Endodermal cell (in vitro differentiated cells): ENCODE measurements at regions not wholly inside any gene's neighbourhood (a gene's known extent, or its start where the extent isn't known, plus 50 kb on each side); places are given as distances from the start of the nearest gene placed in this dataset.

Experiments used
- DNase-seq: peaks from one replicate; pipeline ENCODE4 v3.0.0-alpha.2; 2017
- H3K27ac ChIP-seq: 2 replicates; pipeline ENCODE4 v1.5.1; 2013; ENCODE audit warnings: mild to moderate bottlenecking, low read depth, low read length, moderate library complexity
- H3K27me3 ChIP-seq: 2 replicates; pipeline ENCODE4 v1.6.1; 2013; ENCODE audit warnings: mild to moderate bottlenecking, low read length, moderate library complexity; ENCODE audit not compliant: insufficient read depth, control insufficient read depth, poor library complexity, severe bottlenecking
- H3K36me3 ChIP-seq: 2 replicates; pipeline ENCODE4 v1.7.0; 2013; ENCODE audit warnings: mild to moderate bottlenecking, low read length, moderate library complexity; ENCODE audit not compliant: control insufficient read depth, insufficient read depth
- H3K4me1 ChIP-seq: one replicate; pipeline ENCODE4 v1.7.0; 2013; ENCODE audit warnings: low read length; ENCODE audit not compliant: control insufficient read depth, insufficient read depth
- H3K4me3 ChIP-seq: 2 replicates; pipeline ENCODE4 v1.5.1; 2013; ENCODE audit warnings: mild to moderate bottlenecking, low read length, moderate library complexity
- H3K9ac ChIP-seq: 2 replicates; pipeline ENCODE4 v1.6.1; 2013; ENCODE audit warnings: mild to moderate bottlenecking, low read length, moderate library complexity; ENCODE audit not compliant: poor library complexity, severe bottlenecking; ENCODE audit errors: extremely low read depth
- H3K9me3 ChIP-seq: 2 replicates; pipeline ENCODE4 v1.6.1; 2013; ENCODE audit warnings: mild to moderate bottlenecking, low read length, moderate library complexity; ENCODE audit not compliant: control insufficient read depth
- H3K27ac Mint-ChIP-seq: 2 replicates; pipeline ENCODE4 v1.8.0; 2020; ENCODE audit warnings: mixed read lengths
- H3K27me3 Mint-ChIP-seq: 2 replicates; pipeline ENCODE4 v1.8.0; 2021; ENCODE audit warnings: mild to moderate bottlenecking, mixed read lengths; ENCODE audit not compliant: insufficient read depth
- H3K36me3 Mint-ChIP-seq: 2 replicates; pipeline ENCODE4 v1.8.0; 2020; ENCODE audit warnings: low read depth, mixed read lengths
- H3K4me1 Mint-ChIP-seq: 2 replicates; pipeline ENCODE4 v1.8.0; 2020; ENCODE audit warnings: mixed read lengths
- H3K4me3 Mint-ChIP-seq: 2 replicates; pipeline ENCODE4 v1.8.0; 2020; ENCODE audit warnings: mild to moderate bottlenecking, moderate library complexity, mixed read lengths
- H3K9me3 Mint-ChIP-seq: 2 replicates; pipeline ENCODE4 v1.8.0; 2020; ENCODE audit warnings: mild to moderate bottlenecking, mixed read lengths
- WGBS, 2 experiments: methylation state at CpG; one replicate each; pipeline versions ENCODE4 v1.1.5 to v1.1.7; 2013; ENCODE audit warnings: missing lambda C conversion rate in 2 of 2, mixed read lengths in 1 of 2; ENCODE audit not compliant: insufficient coverage in 1 of 2, insufficient read length in 1 of 2; 5-methylcytosine and 5-hydroxymethylcytosine counted together
- TF ChIP-seq, protein P1 (sequence below): fragments of 200-600 bp; sonication (generic); conservative IDR thresholded peaks from 2 replicates; pipeline ENCODE4 v1.5.0; 2021; ENCODE audit warnings: antibody characterized with exemption, mild to moderate bottlenecking

DNA sequence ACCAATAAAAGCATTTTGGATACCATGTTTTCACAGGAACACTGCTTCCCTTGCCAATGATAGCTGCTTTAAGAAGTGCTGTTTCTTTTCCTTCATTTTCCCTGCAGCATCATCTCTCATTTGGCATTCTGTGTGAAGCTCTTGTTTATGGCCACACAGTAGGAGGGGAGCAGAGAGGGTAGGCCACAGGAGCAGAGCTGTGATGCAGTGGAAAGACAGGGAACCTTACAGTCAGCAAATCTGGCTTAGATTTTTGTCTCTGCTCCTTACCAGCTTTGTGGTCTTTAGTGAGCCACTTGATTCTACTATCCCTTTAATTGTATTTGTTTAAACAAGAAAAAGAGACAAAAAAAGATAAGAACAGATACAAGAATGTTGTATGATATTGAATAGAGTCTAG, 138.7 kb downstream of the RPL22L1 start:
- Histone ChIP-seq H3K9ac (no peak overlapping the region), H3K4me1 (peaks cover 15% of the 10 kb centered on the region), H3K9me3 (no peaks in the 10 kb centered on the region), H3K4me3 (no peak overlapping the region), H3K36me3 (no peaks in the 10 kb centered on the region), H3K27me3 (no peaks in the 10 kb centered on the region), H3K27ac (no peak overlapping the region)
- Mint-ChIP-seq H3K4me1 (peaks cover 23% of the 10 kb centered on the region), H3K36me3 (no peaks in the 10 kb centered on the region), H3K27ac (no peak overlapping the region), H3K9me3 (no peaks in the 10 kb centered on the region), H3K27me3 (no peaks in the 10 kb centered on the region), H3K4me3 (no peak overlapping the region)
- peak; percentile 70 for DNase-seq
- TF ChIP-seq, protein P1, sequence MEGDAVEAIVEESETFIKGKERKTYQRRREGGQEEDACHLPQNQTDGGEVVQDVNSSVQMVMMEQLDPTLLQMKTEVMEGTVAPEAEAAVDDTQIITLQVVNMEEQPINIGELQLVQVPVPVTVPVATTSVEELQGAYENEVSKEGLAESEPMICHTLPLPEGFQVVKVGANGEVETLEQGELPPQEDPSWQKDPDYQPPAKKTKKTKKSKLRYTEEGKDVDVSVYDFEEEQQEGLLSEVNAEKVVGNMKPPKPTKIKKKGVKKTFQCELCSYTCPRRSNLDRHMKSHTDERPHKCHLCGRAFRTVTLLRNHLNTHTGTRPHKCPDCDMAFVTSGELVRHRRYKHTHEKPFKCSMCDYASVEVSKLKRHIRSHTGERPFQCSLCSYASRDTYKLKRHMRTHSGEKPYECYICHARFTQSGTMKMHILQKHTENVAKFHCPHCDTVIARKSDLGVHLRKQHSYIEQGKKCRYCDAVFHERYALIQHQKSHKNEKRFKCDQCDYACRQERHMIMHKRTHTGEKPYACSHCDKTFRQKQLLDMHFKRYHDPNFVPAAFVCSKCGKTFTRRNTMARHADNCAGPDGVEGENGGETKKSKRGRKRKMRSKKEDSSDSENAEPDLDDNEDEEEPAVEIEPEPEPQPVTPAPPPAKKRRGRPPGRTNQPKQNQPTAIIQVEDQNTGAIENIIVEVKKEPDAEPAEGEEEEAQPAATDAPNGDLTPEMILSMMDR: no peak

DNA sequence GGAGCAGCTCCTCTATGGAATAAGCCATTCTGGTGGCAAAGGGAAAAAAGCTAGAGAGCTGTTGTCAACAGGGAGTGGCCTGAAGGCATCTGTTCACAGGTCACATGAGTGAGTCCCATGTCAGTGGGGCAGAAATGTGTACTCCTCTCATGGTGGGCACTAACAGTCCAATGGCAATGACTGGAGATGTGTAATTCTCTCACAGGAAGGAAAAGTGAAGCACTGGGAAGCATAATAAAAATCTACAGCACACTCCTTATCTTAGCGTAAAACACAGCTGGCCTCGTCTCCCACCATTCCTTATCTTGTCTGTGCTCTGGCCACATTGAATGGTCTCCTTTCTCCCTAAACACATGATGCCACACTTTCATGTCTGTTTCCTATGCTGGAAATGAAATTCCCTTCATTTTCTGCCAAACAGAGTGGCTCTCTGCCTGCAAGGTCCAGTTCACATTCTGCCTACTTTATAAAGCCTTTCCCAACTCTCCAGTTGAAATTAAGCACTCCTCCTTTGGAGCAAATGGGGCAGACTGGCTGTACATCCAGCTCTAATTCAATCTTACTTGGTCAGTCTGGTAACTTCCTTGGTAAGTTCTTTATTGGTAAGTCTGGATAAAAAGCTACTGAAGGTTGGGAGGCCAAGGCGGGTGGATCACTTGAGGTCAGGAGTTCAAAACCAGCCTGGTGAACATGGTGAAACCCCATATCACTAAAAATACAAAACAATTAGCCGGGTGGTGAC, 139.8 kb downstream of the RPL22L1 start:
- no peak overlapping the region for H3K9ac ChIP-seq
- 88 to 97% methylated on average over 3 to 4 of the region's 4 CpGs for WGBS, 2 experiments
- H3K36me3 Mint-ChIP-seq: no peaks in the 10 kb centered on the region
- peak overlapping the region; percentile 37 for H3K4me3 ChIP-seq
- H3K27me3 ChIP-seq: no peaks in the 10 kb centered on the region
- no peak overlapping the region for H3K27ac ChIP-seq
- no peak overlapping the region for H3K27ac Mint-ChIP-seq
- TF ChIP-seq, protein P1: no peak
- no peaks in the 10 kb centered on the region for H3K27me3 Mint-ChIP-seq
- H3K4me1 ChIP-seq: peaks cover 15% of the 10 kb centered on the region
- DNase-seq: no peak
- no peak overlapping the region for H3K4me3 Mint-ChIP-seq
- H3K9me3 Mint-ChIP-seq: no peaks in the 10 kb centered on the region
- no peaks in the 10 kb centered on the region for H3K9me3 ChIP-seq
- H3K4me1 Mint-ChIP-seq: peaks cover 23% of the 10 kb centered on the region
- H3K36me3 ChIP-seq: no peaks in the 10 kb centered on the region

DNA sequence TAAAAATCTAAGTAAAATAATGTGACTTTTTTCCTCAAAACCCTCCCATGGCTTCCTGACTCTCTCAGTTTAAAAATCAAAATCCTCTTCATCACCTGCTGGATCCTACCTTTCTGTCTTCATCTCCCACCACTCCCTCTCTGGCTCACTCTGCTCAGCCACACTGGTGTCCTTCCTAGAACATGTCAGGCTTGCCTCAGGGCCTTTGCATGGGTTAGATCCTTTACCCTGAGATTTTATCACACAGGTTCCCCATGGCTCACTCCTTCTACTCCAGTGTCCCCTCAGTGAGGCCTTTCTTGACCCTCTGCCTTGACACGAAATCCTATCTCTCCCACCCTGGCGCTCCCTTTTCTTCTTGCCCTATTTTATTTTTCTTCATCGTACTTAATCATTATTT, 141.8 kb downstream of the RPL22L1 start:
- Mint-ChIP-seq H3K9me3 (no peaks in the 10 kb centered on the region), H3K4me3 (no peak overlapping the region), H3K27ac (no peak overlapping the region), H3K27me3 (no peaks in the 10 kb centered on the region), H3K4me1 (peaks cover 33% of the 10 kb centered on the region), H3K36me3 (no peaks in the 10 kb centered on the region)
- Histone ChIP-seq H3K9me3 (no peaks in the 10 kb centered on the region), H3K27ac (no peak overlapping the region), H3K4me1 (peaks cover 15% of the 10 kb centered on the region), H3K9ac (no peak overlapping the region), H3K27me3 (no peaks in the 10 kb centered on the region), H3K36me3 (no peaks in the 10 kb centered on the region), H3K4me3 (no peak overlapping the region)
- WGBS, 2 experiments: 89 to 94% methylated on average over 3 of the region's 3 CpGs
- TF ChIP-seq, protein P1: no peak
- no peak for DNase-seq
